Sigmoid colon (tissue), 4 donors: ENCODE measurements at regions not wholly inside any gene's neighbourhood (a gene's known extent, or its start where the extent isn't known, plus 50 kb on each side); places are given as distances from the start of the nearest gene placed in this dataset.

Experiments
- POLR2A ChIP-seq, 2 donors: fragments of 450-650 bp; IDR thresholded peaks; one replicate each; pipeline ENCODE4 v1.6.1; 2016; ENCODE audit warnings: antibody characterized with exemption in 2 of 2, mild to moderate bottlenecking in 2 of 2, moderate library complexity in 2 of 2
- POLR2AphosphoS5 ChIP-seq, 4 donors: sonication (generic); formaldehyde crosslinking; IDR thresholded peaks; one replicate each; pipeline ENCODE4 v1.6.1; 2017; ENCODE audit warnings: antibody characterized with exemption in 4 of 4
- TF ChIP-seq, protein P1 (sequence below), 4 experiments: fragments of 450-650 bp in 3 of 4; fragments of 200-600 bp in 1 of 4; IDR thresholded peaks; one replicate each; pipeline ENCODE4 v1.5.1; 2016 to 2019; ENCODE audit warnings: antibody characterized with exemption in 4 of 4, mild to moderate bottlenecking in 3 of 4, moderate library complexity in 2 of 4

DNA sequence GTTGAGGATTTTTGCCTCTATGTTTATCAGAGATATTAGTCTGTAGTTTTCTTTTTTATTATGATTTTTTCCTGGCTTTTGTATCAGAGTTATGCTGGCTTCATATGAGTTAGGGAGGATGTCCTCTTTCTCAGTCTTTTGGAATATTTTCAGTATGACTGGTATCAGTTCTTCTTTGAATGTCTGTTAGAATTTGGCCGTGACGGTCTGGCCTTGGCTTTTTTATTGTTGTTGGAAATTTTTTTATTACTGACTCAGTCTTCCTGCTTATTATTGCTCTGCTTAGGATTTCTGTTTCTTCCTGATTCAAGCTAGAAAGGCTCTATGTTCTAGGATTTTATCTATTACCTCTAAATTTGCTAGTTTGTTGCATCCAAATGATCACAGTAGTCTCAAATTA is 421.9 kb downstream of the CDH10 start:
- TF ChIP-seq, protein P1, sequence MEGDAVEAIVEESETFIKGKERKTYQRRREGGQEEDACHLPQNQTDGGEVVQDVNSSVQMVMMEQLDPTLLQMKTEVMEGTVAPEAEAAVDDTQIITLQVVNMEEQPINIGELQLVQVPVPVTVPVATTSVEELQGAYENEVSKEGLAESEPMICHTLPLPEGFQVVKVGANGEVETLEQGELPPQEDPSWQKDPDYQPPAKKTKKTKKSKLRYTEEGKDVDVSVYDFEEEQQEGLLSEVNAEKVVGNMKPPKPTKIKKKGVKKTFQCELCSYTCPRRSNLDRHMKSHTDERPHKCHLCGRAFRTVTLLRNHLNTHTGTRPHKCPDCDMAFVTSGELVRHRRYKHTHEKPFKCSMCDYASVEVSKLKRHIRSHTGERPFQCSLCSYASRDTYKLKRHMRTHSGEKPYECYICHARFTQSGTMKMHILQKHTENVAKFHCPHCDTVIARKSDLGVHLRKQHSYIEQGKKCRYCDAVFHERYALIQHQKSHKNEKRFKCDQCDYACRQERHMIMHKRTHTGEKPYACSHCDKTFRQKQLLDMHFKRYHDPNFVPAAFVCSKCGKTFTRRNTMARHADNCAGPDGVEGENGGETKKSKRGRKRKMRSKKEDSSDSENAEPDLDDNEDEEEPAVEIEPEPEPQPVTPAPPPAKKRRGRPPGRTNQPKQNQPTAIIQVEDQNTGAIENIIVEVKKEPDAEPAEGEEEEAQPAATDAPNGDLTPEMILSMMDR (IDR thresholded peaks at IDR 0.05) = no peak
- TF ChIP-seq POLR2AphosphoS5 (IDR thresholded peaks at IDR 0.05) (no peak), POLR2A (IDR thresholded peaks at IDR 0.05) (no peak)
